Neural progenitor cell (in vitro differentiated cells): ENCODE measurements at regions not wholly inside any gene's neighbourhood (a gene's known extent, or its start where the extent isn't known, plus 50 kb on each side); places are given as distances from the start of the nearest gene placed in this dataset.

Experiments
- DNase-seq: peaks from one replicate; pipeline ENCODE4 v3.0.0-alpha.2; 2016; ENCODE audit warnings: low spot score
- H2AFZ ChIP-seq: fragments of 200-600 bp; sonication (generic); replicated peaks from 2 replicates; pipeline ENCODE4 v1.6.1; 2016; ENCODE audit warnings: antibody characterized with exemption
- H3F3A ChIP-seq: fragments of 200-600 bp; sonication (generic); 2 replicates; pipeline ENCODE4 v1.6.1; 2016; ENCODE audit warnings: antibody characterized with exemption, low read depth
- H3K27ac ChIP-seq: fragments of 200-600 bp; sonication (generic); 2 replicates; pipeline ENCODE4 v1.5.1; 2016; ENCODE audit warnings: mild to moderate bottlenecking
- H3K27me3 ChIP-seq: fragments of 200-600 bp; sonication (generic); 2 replicates; pipeline ENCODE4 v1.6.1; 2016; ENCODE audit warnings: mild to moderate bottlenecking, moderate library complexity
- H3K36me3 ChIP-seq: fragments of 200-600 bp; sonication (generic); 2 replicates; pipeline ENCODE4 v1.5.1; 2016
- H3K4me1 ChIP-seq: fragments of 200-600 bp; sonication (generic); 2 replicates; pipeline ENCODE4 v1.6.1; 2016; ENCODE audit warnings: mixed run types
- H3K4me2 ChIP-seq: fragments of 200-600 bp; sonication (generic); 2 replicates; pipeline ENCODE4 v1.6.1; 2016
- H3K4me3 ChIP-seq: fragments of 200-600 bp; sonication (generic); 2 replicates; pipeline ENCODE4 v1.5.1; 2016
- H3K79me2 ChIP-seq: fragments of 200-600 bp; sonication (generic); 2 replicates; pipeline ENCODE4 v1.6.1; 2016; ENCODE audit warnings: low read depth
- H3K9ac ChIP-seq: fragments of 200-600 bp; sonication (generic); 2 replicates; pipeline ENCODE4 v1.6.1; 2016
- H3K9me3 ChIP-seq: fragments of 200-600 bp; sonication (generic); 2 replicates; pipeline ENCODE4 v1.5.1; 2016; ENCODE audit warnings: low read depth
- H4K20me1 ChIP-seq: fragments of 200-600 bp; sonication (generic); 2 replicates; pipeline ENCODE4 v1.6.1; 2016; ENCODE audit warnings: low read depth
- H3K27ac Mint-ChIP-seq: 3 replicates; pipeline ENCODE4 v1.8.0; 2021; ENCODE audit warnings: mixed read lengths
- H3K27me3 Mint-ChIP-seq: 2 replicates; pipeline ENCODE4 v1.8.0; 2022; ENCODE audit warnings: low read depth, mild to moderate bottlenecking, inconsistent platforms, moderate library complexity, mixed read lengths; ENCODE audit not compliant: insufficient read depth
- H3K36me3 Mint-ChIP-seq: 3 replicates; pipeline ENCODE4 v1.8.0; 2021; ENCODE audit warnings: mixed read lengths
- H3K4me1 Mint-ChIP-seq: 3 replicates; pipeline ENCODE4 v1.8.0; 2021; ENCODE audit warnings: mixed read lengths
- H3K4me3 Mint-ChIP-seq: 3 replicates; pipeline ENCODE4 v1.8.0; 2021; ENCODE audit warnings: mild to moderate bottlenecking, moderate library complexity, mixed read lengths
- H3K9me3 Mint-ChIP-seq: 3 replicates; pipeline ENCODE4 v1.8.0; 2020; ENCODE audit warnings: mixed read lengths
- CTCF ChIP-seq: fragments of 200-600 bp; sonication (generic); IDR thresholded peaks from 2 replicates; pipeline ENCODE4 v1.5.1; 2017; ENCODE audit warnings: antibody characterized with exemption, mild to moderate bottlenecking
- EZH2 ChIP-seq: fragments of 200-600 bp; sonication (generic); IDR thresholded peaks from 2 replicates; pipeline ENCODE4 v1.6.1; 2017; ENCODE audit warnings: antibody characterized with exemption, mild to moderate bottlenecking, moderate library complexity
- EZH2phosphoT487 ChIP-seq: fragments of 200-600 bp; sonication (generic); IDR thresholded peaks from 2 replicates; pipeline ENCODE4 v1.6.1; 2017; ENCODE audit warnings: antibody characterized with exemption

DNA sequence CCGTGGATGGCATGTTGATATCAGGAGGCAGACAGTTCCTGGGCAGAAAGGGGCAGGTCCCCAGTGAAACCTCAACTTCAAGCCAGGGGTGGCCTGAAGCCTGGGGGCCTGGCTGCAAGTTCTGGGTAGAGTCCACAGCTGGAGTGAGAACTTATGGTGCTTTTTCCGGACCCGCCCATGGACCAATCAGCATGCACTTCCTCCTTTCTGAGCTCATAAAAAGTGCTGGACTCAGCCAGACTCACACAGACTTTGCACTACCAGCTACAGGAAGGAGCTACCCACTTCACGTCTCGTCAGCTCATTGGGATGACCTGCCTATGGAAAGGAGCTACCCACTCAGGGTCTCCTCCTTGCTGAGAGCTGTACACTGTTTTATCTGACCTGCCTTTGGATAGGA is 183.1 kb upstream of the MC4R start:
- Histone ChIP-seq H3K4me2 (no peak overlapping the region), H4K20me1 (no peaks in the 10 kb centered on the region), H3K27ac (no peak overlapping the region), H3F3A (no peaks in the 10 kb centered on the region), H3K27me3 (no peaks in the 10 kb centered on the region), H3K79me2 (no peaks in the 10 kb centered on the region), H3K4me1 (peaks cover 7% of the 10 kb centered on the region), H3K4me3 (no peak overlapping the region), H3K9ac (no peak overlapping the region), H3K36me3 (no peaks in the 10 kb centered on the region), H2AFZ (no peak overlapping the region), H3K9me3 (no peaks in the 10 kb centered on the region)
- Mint-ChIP-seq H3K4me3 (no peak overlapping the region), H3K9me3 (peaks cover 4% of the 10 kb centered on the region), H3K36me3 (no peaks in the 10 kb centered on the region), H3K27ac (no peak overlapping the region), H3K27me3 (peaks cover 7% of the 10 kb centered on the region), H3K4me1 (peaks cover 4% of the 10 kb centered on the region)
- TF ChIP-seq EZH2phosphoT487 (no peak), CTCF (no peak), EZH2 (no peak)
- no peak for DNase-seq

GRCh38 chr18:60556326-60556725 is 183.8 kb upstream of the MC4R start:
- H3K4me2 ChIP-seq: no peak overlapping the region
- TF ChIP-seq CTCF (no peak), EZH2 (no peak), EZH2phosphoT487 (no peak)
- peaks cover 7% of the 10 kb centered on the region for H3K4me1 ChIP-seq
- no peak overlapping the region for H3K4me3 ChIP-seq
- no peak for DNase-seq
- Mint-ChIP-seq H3K4me3 (no peak overlapping the region), H3K27me3 (peaks cover 7% of the 10 kb centered on the region), H3K36me3 (no peaks in the 10 kb centered on the region), H3K4me1 (peaks cover 4% of the 10 kb centered on the region), H3K9me3 (peaks cover 4% of the 10 kb centered on the region), H3K27ac (no peak overlapping the region)
- H3F3A ChIP-seq: no peaks in the 10 kb centered on the region
- H2AFZ ChIP-seq: no peak overlapping the region
- no peaks in the 10 kb centered on the region for H3K27me3 ChIP-seq
- H3K9ac ChIP-seq: no peak overlapping the region
- H3K9me3 ChIP-seq: no peaks in the 10 kb centered on the region
- no peaks in the 10 kb centered on the region for H3K79me2 ChIP-seq
- no peak overlapping the region for H3K27ac ChIP-seq
- H3K36me3 ChIP-seq: no peaks in the 10 kb centered on the region
- no peaks in the 10 kb centered on the region for H4K20me1 ChIP-seq

DNA sequence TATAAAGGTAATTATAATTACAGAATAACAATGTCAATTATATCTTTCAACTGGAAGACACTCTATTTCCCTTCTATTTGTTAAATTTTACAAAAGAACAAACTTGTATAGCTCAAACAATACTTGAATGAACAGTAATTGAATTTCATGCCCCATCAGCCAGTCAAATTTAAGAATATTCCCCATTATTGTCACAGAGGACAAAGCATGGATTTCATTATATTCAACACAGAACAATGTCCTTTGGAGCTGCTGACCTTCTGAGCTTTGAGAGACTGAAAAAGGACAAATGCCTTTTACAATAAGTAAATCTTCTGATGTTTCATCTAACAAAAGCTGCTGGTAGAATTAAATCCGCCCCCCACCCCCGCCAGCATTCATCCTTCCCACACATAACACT is 187.5 kb upstream of the MC4R start:
- Mint-ChIP-seq H3K4me3 (no peak overlapping the region), H3K4me1 (peaks cover 9% of the 10 kb centered on the region), H3K9me3 (peaks cover 2% of the 10 kb centered on the region), H3K36me3 (no peaks in the 10 kb centered on the region), H3K27me3 (peaks cover 7% of the 10 kb centered on the region), H3K27ac (no peak overlapping the region)
- Histone ChIP-seq H3K4me2 (peak overlapping the region; percentile 12), H3K4me3 (no peak overlapping the region), H3K27me3 (no peaks in the 10 kb centered on the region), H3F3A (no peaks in the 10 kb centered on the region), H3K4me1 (peaks cover 7% of the 10 kb centered on the region), H3K9ac (no peak overlapping the region), H3K79me2 (no peaks in the 10 kb centered on the region), H2AFZ (no peak overlapping the region), H3K9me3 (no peaks in the 10 kb centered on the region), H4K20me1 (no peaks in the 10 kb centered on the region), H3K36me3 (no peaks in the 10 kb centered on the region), H3K27ac (no peak overlapping the region)
- DNase-seq: peak; percentile 11
- no peak for TF ChIP-seq EZH2
- no peak for TF ChIP-seq CTCF
- TF ChIP-seq EZH2phosphoT487: no peak

DNA sequence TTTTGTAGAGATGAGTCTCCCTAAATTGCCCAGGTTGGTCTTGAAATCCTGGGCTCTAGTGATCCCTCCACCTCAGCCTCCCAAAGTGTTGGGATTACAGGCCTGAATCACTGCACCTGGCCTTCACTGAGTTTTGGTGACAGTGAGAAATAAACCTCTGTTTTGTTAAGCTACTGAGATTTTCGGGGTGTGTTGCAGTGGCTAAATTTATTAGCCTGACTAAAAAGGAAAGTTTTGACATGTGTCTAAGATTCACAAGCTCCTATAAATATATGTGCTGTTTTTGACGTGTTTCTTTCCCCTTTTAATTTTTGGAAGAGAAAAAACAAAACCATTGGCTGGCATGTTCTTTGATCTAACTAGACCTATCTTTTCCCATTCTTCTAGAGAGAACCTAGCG is 190.5 kb upstream of the MC4R start:
- Histone ChIP-seq H3K36me3 (no peaks in the 10 kb centered on the region), H3K27ac (no peak overlapping the region), H3F3A (no peaks in the 10 kb centered on the region), H3K27me3 (no peaks in the 10 kb centered on the region), H3K79me2 (no peaks in the 10 kb centered on the region), H3K9me3 (no peaks in the 10 kb centered on the region), H3K4me3 (no peak overlapping the region), H2AFZ (no peak overlapping the region), H3K4me2 (no peak overlapping the region), H4K20me1 (no peaks in the 10 kb centered on the region), H3K4me1 (peaks cover 7% of the 10 kb centered on the region), H3K9ac (no peak overlapping the region)
- Mint-ChIP-seq H3K36me3 (no peaks in the 10 kb centered on the region), H3K9me3 (no peaks in the 10 kb centered on the region), H3K27ac (no peak overlapping the region), H3K4me1 (peaks cover 9% of the 10 kb centered on the region), H3K4me3 (no peak overlapping the region), H3K27me3 (no peaks in the 10 kb centered on the region)
- no peak for DNase-seq
- TF ChIP-seq EZH2: no peak
- TF ChIP-seq EZH2phosphoT487: no peak
- no peak for TF ChIP-seq CTCF
